HepG2 (cell line): ENCODE measurements at regions not wholly inside any gene's neighbourhood (a gene's known extent, or its start where the extent isn't known, plus 50 kb on each side); places are given as distances from the start of the nearest gene placed in this dataset.
A peak's percentile ranks its signal among the peaks of the same experiment; 100 is the strongest.
"Not testable (repeated sequence)": the region's sequence is repeated elsewhere in the genome, so short reads cannot be mapped to it uniquely, and the experiment has no call there.

Source experiments
- ATAC-seq: fragments of 200-7000 bp; cut with Tn5 transposase; 3 replicates; pipeline ENCODE4 v1.9.1; 2020; ENCODE audit warnings: mild to moderate bottlenecking, moderate library complexity
- BruUV-seq: library from RNA; stranded (reverse); fragments of 400-500 nt; replicated peaks from 2 replicates; lab custom pipeline; 2021; lab: Mats Ljungman, UMichigan
- CTCF ChIA-PET: fragments of 300-600 bp; formaldehyde crosslinking; extraction: SDS; loops from one replicate; lab custom pipeline; 2021; ENCODE audit warnings: low total read pairs, inconsistent platforms, low intra/inter-chr PET ratio; lab: Yijun Ruan, JAX
- POLR2A ChIA-PET: fragments of 350-600 bp; sonication (Branson Sonifier 250); formaldehyde crosslinking; loops from one replicate; lab custom pipeline; 2020; ENCODE audit warnings: antibody characterized with exemption, inconsistent platforms; lab: Yijun Ruan, JAX
- DNase-seq: peaks from one replicate; pipeline ENCODE4 v3.0.0-alpha.2; 2015; ENCODE audit warnings: low spot score
- FAIRE-seq: peaks from 3 replicates; lab custom pipeline; 2011; peaks lifted over from hg19 to GRCh38; lab: Jason Lieb, UNC
- H2AFZ ChIP-seq: one replicate; pipeline ENCODE4 v1.6.1; 2011; ENCODE audit warnings: low read length, inconsistent platforms
- H3K27ac ChIP-seq: fragments of 300-600 bp; 3 replicates; pipeline ENCODE4 v1.8.0; 2011; ENCODE audit warnings: mixed run types, mild to moderate bottlenecking, mixed read lengths, low read length, inconsistent platforms; ENCODE audit not compliant: insufficient read depth; ENCODE audit errors: extremely low read length
- H3K27me3 ChIP-seq, 2 experiments: fragments of 200-600 bp in 1 of 2; 2 replicates in 1 of 2; 3 replicates in 1 of 2; pipeline versions ENCODE4 v1.6.0 to v1.8.0; 2011; ENCODE audit warnings: low read length in 2 of 2, mild to moderate bottlenecking in 2 of 2, moderate library complexity in 2 of 2, inconsistent platforms in 1 of 2; ENCODE audit not compliant: insufficient read depth in 2 of 2, control insufficient read depth in 1 of 2
- H3K36me3 ChIP-seq, 2 experiments: fragments of 200-600 bp in 1 of 2; replicated peaks in 1 of 2; 2 replicates in 1 of 2; 3 replicates in 1 of 2; pipeline versions ENCODE4 v1.5.1 to v1.8.0; 2011; ENCODE audit warnings: low read length in 2 of 2, inconsistent platforms in 1 of 2; ENCODE audit not compliant: insufficient read depth in 2 of 2, control insufficient read depth in 1 of 2
- H3K4me1 ChIP-seq: 2 replicates; pipeline ENCODE4 v1.5.1; 2012; ENCODE audit warnings: low read length, inconsistent platforms; ENCODE audit not compliant: insufficient read depth
- H3K4me2 ChIP-seq: 2 replicates; pipeline ENCODE4 v1.6.0; 2011; ENCODE audit warnings: low read depth, low read length, inconsistent platforms
- H3K4me3 ChIP-seq, 3 experiments: fragments of 200-600 bp in 1 of 3; sonication (generic), shearing (Covaris generic) in 1 of 3; replicated peaks in 1 of 3; 2 replicates each; pipeline ENCODE4 v1.5.1; 2011 to 2016; ENCODE audit warnings: low read length in 3 of 3, inconsistent platforms in 2 of 3, low read depth in 2 of 3, mild to moderate bottlenecking in 2 of 3, control low read depth in 1 of 3, mixed read lengths in 1 of 3; ENCODE audit not compliant: insufficient read depth in 1 of 3
- H3K79me2 ChIP-seq: one replicate; pipeline ENCODE4 v1.6.1; 2011; ENCODE audit warnings: low read length, inconsistent platforms; ENCODE audit not compliant: insufficient read depth
- H3K9ac ChIP-seq: 2 replicates; pipeline ENCODE4 v1.6.0; 2011; ENCODE audit warnings: mild to moderate bottlenecking, low read depth, low read length, inconsistent platforms; ENCODE audit not compliant: insufficient read depth
- H3K9me3 ChIP-seq: 2 replicates; pipeline ENCODE4 v1.5.1; 2012; ENCODE audit warnings: mild to moderate bottlenecking, low read length
- H4K20me1 ChIP-seq: 2 replicates; pipeline ENCODE4 v1.6.0; 2011; ENCODE audit warnings: inconsistent platforms, mild to moderate bottlenecking, low read length, moderate library complexity; ENCODE audit not compliant: insufficient read depth
- MAFF ChIP-seq: IDR thresholded peaks from 2 replicates; pipeline ENCODE4 v1.6.1; 2011; ENCODE audit warnings: low read depth, low read length, improper control_type of control experiment
- MAFK ChIP-seq, 2 experiments: IDR thresholded peaks in 1 of 2; conservative IDR thresholded peaks in 1 of 2; 2 replicates each; pipeline ENCODE4 v1.6.1; 2011; ENCODE audit warnings: improper control_type of control experiment in 2 of 2, low read length in 2 of 2
- WGBS: methylation state at CpG from one replicate; pipeline ENCODE4 v1.1.6; 2017; ENCODE audit warnings: low lambda C conversion rate; 5-methylcytosine and 5-hydroxymethylcytosine counted together
- in situ Hi-C: cut with HindIII; loops from 2 replicates; pipeline ENCODE4 v1.10.0; 2017; ENCODE audit warnings: low pct_unique_long_range_greater_than_20kb; ENCODE audit not compliant: extremely low pct_ligation_motif_present
- intact Hi-C: fragments of 100-400 bp; cut with micrococcal nuclease; formaldehyde crosslinking; loops from one replicate; pipeline ENCODE4 v1.10.0; 2022; ENCODE audit not compliant: unreplicated experiment

DNA sequence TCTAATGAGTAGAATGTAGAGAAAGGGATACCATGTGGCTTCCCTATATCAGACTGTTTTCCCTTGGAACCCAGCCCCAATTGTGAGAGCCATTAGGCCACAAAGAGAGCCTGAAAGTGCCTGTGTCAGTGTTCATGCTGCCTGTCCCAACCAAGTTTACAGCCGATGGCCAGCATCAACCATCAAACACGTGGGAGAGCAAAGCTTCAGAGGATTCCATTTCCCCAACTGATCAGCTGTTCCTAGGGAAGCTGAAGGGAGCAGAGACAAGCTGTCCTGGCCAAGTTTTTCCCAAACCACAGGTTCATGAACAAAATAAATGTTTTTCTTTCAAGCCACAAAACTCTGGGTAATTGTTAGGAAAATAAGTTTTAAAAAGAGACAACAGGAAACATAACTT lies 589.0 kb upstream of the DEFB115 start:
- H3K9me3 ChIP-seq, H3K79me2 ChIP-seq, FAIRE-seq, in situ Hi-C loops, H3K27ac ChIP-seq, H3K9ac ChIP-seq, intact Hi-C loops, H3K4me1 ChIP-seq, ATAC-seq, H2AFZ ChIP-seq, H3K4me3 ChIP-seq, H3K27me3 ChIP-seq, DNase-seq, H3K4me2 ChIP-seq, H3K36me3 ChIP-seq, POLR2A ChIA-PET, BruUV-seq, H4K20me1 ChIP-seq, CTCF ChIA-PET: not testable (repeated sequence)
- 4% methylated on average over 2 of the region's 2 CpGs for WGBS

GRCh38 chr20:30669330-30670029 lies 588.0 kb upstream of the DEFB115 start:
- H3K9ac ChIP-seq, H3K9me3 ChIP-seq, H3K4me2 ChIP-seq, FAIRE-seq, H3K4me3 ChIP-seq, H3K27me3 ChIP-seq, H3K36me3 ChIP-seq, H3K4me1 ChIP-seq, DNase-seq, H3K27ac ChIP-seq, ATAC-seq, CTCF ChIA-PET, BruUV-seq, H3K79me2 ChIP-seq, in situ Hi-C loops, POLR2A ChIA-PET, H4K20me1 ChIP-seq, intact Hi-C loops, H2AFZ ChIP-seq: not testable (repeated sequence)
- 0 out of 2 replicates have a peak, but pooled peaks have one; percentile 10 for TF ChIP-seq MAFF
- TF ChIP-seq MAFK (conservative IDR thresholded peaks at IDR 0.05 in 1 of 2, IDR thresholded peaks at IDR 0.05 in 1 of 2; ENCODE audit: low read length in 2 of 2) = peak in 1 of 2 experiments; percentile 38; a peak in 1 of 4 replicates

GRCh38 chr20:30671120-30671519 lies 586.3 kb upstream of the DEFB115 start:
- H2AFZ ChIP-seq, FAIRE-seq, H3K36me3 ChIP-seq, H3K4me1 ChIP-seq, H3K79me2 ChIP-seq, intact Hi-C loops, BruUV-seq, H3K9ac ChIP-seq, H3K4me3 ChIP-seq, H3K27me3 ChIP-seq, H4K20me1 ChIP-seq, ATAC-seq, DNase-seq, CTCF ChIA-PET, POLR2A ChIA-PET, in situ Hi-C loops, H3K27ac ChIP-seq, H3K4me2 ChIP-seq, H3K9me3 ChIP-seq: not testable (repeated sequence)
- 52% methylated on average over 5 of the region's 5 CpGs for WGBS

- in situ Hi-C loops, H2AFZ ChIP-seq, BruUV-seq, H3K4me2 ChIP-seq, H3K4me1 ChIP-seq, H3K9ac ChIP-seq, CTCF ChIA-PET, ATAC-seq, intact Hi-C loops, POLR2A ChIA-PET, H4K20me1 ChIP-seq, H3K79me2 ChIP-seq, H3K27ac ChIP-seq, H3K4me3 ChIP-seq, DNase-seq, H3K36me3 ChIP-seq, H3K9me3 ChIP-seq, FAIRE-seq, H3K27me3 ChIP-seq: not testable (repeated sequence)
- whole genome bisulfite sequencing = 7% methylated on average over 6 of the region's 6 CpGs
These were observed 581.4 kb upstream of the DEFB115 start for GRCh38 chr20:30675988-30676564.
